ENCODE measurements at regions not wholly inside any gene's neighbourhood (a gene's known extent, or its start where the extent isn't known, plus 50 kb on each side); places are given as distances from the start of the nearest gene placed in this dataset.

GRCh38 chr2:235255693-235256092 is 238.2 kb upstream of the AGAP1 start:
- TF ChIP-seq CTCF (IDR thresholded peaks at IDR 0.05; ENCODE audit: low read depth, low read length, poor library complexity, severe bottlenecking) (no peak), EZH2phosphoT487 (IDR thresholded peaks at IDR 0.05; ENCODE audit: borderline replicate concordance, low read length) (no peak)

Measured in DOHH2 (cell line).